ENCODE measurements at regions not wholly inside any gene's neighbourhood (a gene's known extent, or its start where the extent isn't known, plus 50 kb on each side); places are given as distances from the start of the nearest gene placed in this dataset.

GRCh38 chr6:132227904-132228303 is 173.4 kb downstream of the MOXD1 start:
- H3K27ac ChIP-seq = no peak overlapping the region
- no peak for TF ChIP-seq ZFX (IDR thresholded peaks at IDR 0.05)
- TF ChIP-seq CTCF (conservative IDR thresholded peaks at IDR 0.05) = no peak

- no peak overlapping the region for H3K27ac ChIP-seq
- TF ChIP-seq ZFX (IDR thresholded peaks at IDR 0.05) (no peak), CTCF (conservative IDR thresholded peaks at IDR 0.05) (no peak)
These were observed 176.3 kb downstream of the MOXD1 start for GRCh38 chr6:132224943-132225342.

GRCh38 chr6:132220800-132221199 is 180.5 kb downstream of the MOXD1 start:
- no peak overlapping the region for H3K27ac ChIP-seq
- TF ChIP-seq ZFX (IDR thresholded peaks at IDR 0.05) = no peak
- no peak for TF ChIP-seq CTCF (conservative IDR thresholded peaks at IDR 0.05)

GRCh38 chr6:132219901-132220300 is 181.4 kb downstream of the MOXD1 start:
- no peak overlapping the region for H3K27ac ChIP-seq
- TF ChIP-seq CTCF (conservative IDR thresholded peaks at IDR 0.05) = no peak
- TF ChIP-seq ZFX (IDR thresholded peaks at IDR 0.05) = no peak

- H3K27ac ChIP-seq = no peak overlapping the region
- no peak for TF ChIP-seq ZFX (IDR thresholded peaks at IDR 0.05)
- peak; percentile 71 for TF ChIP-seq CTCF (conservative IDR thresholded peaks at IDR 0.05)
These were observed 183.1 kb downstream of the MOXD1 start for GRCh38 chr6:132218059-132218696.

GRCh38 chr6:132215805-132216204 is 185.5 kb downstream of the MOXD1 start:
- H3K27ac ChIP-seq = no peak overlapping the region

GRCh38 chr6:132214716-132215115 is 186.6 kb downstream of the MOXD1 start:
- TF ChIP-seq ZFX (IDR thresholded peaks at IDR 0.05) (no peak), CTCF (conservative IDR thresholded peaks at IDR 0.05) (no peak)

More at GRCh38 chr6:132215805-132216204, 185.5 kb downstream of the MOXD1 start:
- no peak for TF ChIP-seq ZFX (IDR thresholded peaks at IDR 0.05)
- TF ChIP-seq CTCF (conservative IDR thresholded peaks at IDR 0.05) = no peak

More at GRCh38 chr6:132214716-132215115, 186.6 kb downstream of the MOXD1 start:
- no peak overlapping the region for H3K27ac ChIP-seq
